Activated naive CD4-positive, alpha-beta T cell treated with anti-CD3 and anti-CD28 coated beads for 36 hours (primary cell): ENCODE measurements at regions not wholly inside any gene's neighbourhood (a gene's known extent, or its start where the extent isn't known, plus 50 kb on each side); places are given as distances from the start of the nearest gene placed in this dataset.

Experiments used
- CTCF ChIA-PET: fragments of 350-600 bp; sonication (Branson Sonifier 250); formaldehyde crosslinking; loops from one replicate; lab custom pipeline; 2021; ENCODE audit warnings: antibody characterized with exemption; lab: Charles Lee
- DNase-seq: peaks from one replicate; pipeline ENCODE4 v3.0.0-alpha.2; 2020
- H3K27ac Mint-ChIP-seq: one replicate; pipeline ENCODE4 v1.8.0; 2021; ENCODE audit warnings: mild to moderate bottlenecking, mixed read lengths
- H3K27me3 Mint-ChIP-seq: one replicate; pipeline ENCODE4 v1.8.0; 2021; ENCODE audit warnings: low read depth, mixed read lengths
- H3K36me3 Mint-ChIP-seq: one replicate; pipeline ENCODE4 v1.8.0; 2021; ENCODE audit warnings: low read depth, mixed read lengths
- H3K4me1 Mint-ChIP-seq: one replicate; pipeline ENCODE4 v1.8.0; 2021; ENCODE audit warnings: low read depth, mixed read lengths
- H3K4me3 Mint-ChIP-seq: one replicate; pipeline ENCODE4 v1.8.0; 2021; ENCODE audit warnings: mild to moderate bottlenecking, moderate library complexity, mixed read lengths
- H3K9me3 Mint-ChIP-seq: one replicate; pipeline ENCODE4 v1.8.0; 2021; ENCODE audit warnings: mixed read lengths
- intact Hi-C: fragments of 100-400 bp; cut with micrococcal nuclease; formaldehyde crosslinking; loops from one replicate; pipeline ENCODE4 v1.15.1; 2023

DNA sequence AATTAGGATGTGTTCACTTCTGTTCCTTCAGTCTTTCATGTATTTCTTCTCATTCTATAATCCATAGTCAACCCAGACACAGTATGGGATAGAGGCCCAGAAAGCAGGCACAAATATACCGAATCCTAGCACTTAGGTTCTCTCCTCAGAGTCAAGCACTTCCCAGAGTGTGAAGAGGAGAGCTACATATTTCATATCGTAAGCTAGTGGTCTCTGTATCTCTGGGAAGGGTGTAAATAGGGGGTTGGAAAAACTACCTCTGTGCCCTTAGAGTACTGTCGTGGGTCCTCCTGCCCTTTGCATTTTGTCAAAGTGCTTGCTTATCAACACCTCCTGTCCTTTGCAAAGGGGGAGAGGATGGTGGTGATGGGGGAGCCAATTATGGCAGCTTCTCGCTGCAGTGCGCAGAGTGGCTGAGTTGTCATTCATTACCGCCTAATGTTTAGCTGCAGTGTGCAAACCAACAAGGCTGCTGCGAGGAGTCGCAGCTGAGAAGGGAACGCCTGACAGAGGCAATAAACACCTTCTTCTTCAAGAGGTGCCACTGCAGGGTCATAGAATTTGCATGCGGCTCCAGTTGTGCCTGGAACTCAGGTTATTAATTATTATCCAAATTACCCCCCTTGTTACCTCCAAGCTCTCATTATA is 182.7 kb downstream of the NUF2 start:
- H3K27me3 Mint-ChIP-seq, result peaks cover 5% of the 10 kb centered on the region
- CTCF ChIA-PET, result no interaction called here
- H3K9me3 Mint-ChIP-seq, result peaks cover 1% of the 10 kb centered on the region
- H3K36me3 Mint-ChIP-seq, result no peaks in the 10 kb centered on the region
- intact Hi-C loops, result loop anchor here (5.0 kb wide), 1 partner anchor 47 kb away; no protein-coding TSS in a partner anchor
- no peak for DNase-seq
- H3K27ac Mint-ChIP-seq, result no peak overlapping the region
- H3K4me3 Mint-ChIP-seq, result no peak overlapping the region
- no peaks in the 10 kb centered on the region for H3K4me1 Mint-ChIP-seq

DNA sequence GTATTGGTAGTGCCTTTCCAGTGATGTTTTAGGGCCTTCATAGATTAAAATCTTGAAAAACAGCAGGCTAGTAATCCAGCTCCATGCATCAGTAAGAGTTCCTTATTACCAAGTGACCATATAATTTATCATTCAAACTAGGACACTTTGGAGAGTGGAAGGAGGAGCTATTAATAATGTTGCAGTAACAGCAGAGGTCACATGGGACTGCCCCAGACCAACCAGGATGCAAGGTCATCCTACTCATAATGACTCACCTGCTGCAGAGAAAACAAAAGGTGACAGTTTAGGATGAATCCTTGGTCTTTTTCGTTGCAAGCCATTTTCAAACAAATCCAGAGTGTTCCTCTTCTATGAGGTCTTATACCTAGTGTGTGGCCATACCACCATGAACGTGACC is 187.4 kb downstream of the NUF2 start:
- CTCF ChIA-PET, result no interaction called here
- no peaks in the 10 kb centered on the region for H3K4me1 Mint-ChIP-seq
- peaks cover 5% of the 10 kb centered on the region for H3K27me3 Mint-ChIP-seq
- H3K36me3 Mint-ChIP-seq, result no peaks in the 10 kb centered on the region
- H3K27ac Mint-ChIP-seq, result no peak overlapping the region
- H3K9me3 Mint-ChIP-seq, result no peaks in the 10 kb centered on the region
- intact Hi-C loops, result no loop called here
- no peak overlapping the region for H3K4me3 Mint-ChIP-seq
- DNase-seq, result no peak

DNA sequence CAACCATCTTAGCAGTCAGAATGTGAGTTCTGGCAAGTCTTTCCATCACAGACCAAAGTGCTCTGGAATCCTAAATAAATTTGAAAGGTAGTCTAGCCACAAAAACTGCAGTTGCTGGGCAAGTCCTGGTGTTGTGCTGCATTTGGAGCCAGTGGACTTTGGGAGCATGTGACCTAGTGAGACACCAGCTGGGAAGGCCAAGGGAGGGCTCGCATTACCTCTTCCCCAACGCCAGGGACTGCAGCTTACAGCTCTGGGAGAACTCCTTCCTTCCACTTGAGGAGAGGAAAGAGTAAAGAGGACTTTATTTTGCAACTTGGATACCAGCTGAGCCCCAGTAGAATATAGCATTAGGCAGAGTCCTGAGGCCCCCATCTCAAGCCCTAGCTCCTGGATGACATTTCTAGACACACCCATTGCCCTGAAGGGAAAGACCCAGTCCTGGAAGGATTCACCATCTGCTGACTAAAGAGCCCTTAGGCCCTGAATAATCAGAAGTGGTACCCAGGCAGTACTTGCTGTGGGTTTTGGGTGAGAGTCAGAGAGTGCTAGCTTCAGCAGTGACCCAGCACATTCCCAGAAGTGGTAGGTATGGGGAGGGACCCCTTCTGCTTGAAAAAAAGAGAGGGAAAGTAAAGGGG is 190.7 kb downstream of the NUF2 start:
- no peaks in the 10 kb centered on the region for H3K27me3 Mint-ChIP-seq
- H3K27ac Mint-ChIP-seq, result no peak overlapping the region
- no peaks in the 10 kb centered on the region for H3K36me3 Mint-ChIP-seq
- no peaks in the 10 kb centered on the region for H3K4me1 Mint-ChIP-seq
- DNase-seq, result no peak
- peaks cover 6% of the 10 kb centered on the region for H3K9me3 Mint-ChIP-seq
- no peak overlapping the region for H3K4me3 Mint-ChIP-seq
- intact Hi-C loops, result no loop called here
- CTCF ChIA-PET, result no interaction called here

DNA sequence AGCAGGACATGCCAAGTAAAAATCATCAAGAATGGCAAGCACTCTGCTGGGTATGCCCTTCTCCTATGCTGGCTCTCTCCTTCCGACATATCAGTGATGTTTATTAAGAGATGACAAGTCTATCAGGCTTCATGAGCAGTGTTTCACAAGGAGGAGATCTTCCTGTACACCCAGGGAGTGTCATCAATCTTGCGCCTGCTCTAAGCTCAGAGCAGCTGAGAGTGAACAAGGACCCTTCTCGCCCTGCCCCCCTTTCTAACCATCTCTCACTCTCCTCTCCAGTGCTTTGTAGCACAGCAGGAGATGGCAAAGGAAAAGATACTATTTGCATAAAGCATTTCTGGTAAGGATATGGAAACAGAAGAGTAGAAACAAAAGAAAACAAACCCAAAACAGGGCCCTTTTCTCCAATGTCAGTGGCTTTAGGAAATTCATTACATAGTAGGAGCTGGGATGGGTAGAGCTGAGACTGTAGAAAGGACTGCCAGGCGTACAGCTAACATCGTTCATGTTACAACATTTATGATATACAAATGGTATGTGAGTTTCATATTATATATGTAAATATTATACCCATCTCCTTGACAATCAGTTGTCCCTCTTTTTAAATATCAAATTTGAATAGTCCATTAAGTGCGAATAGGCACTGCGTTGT is 201.7 kb downstream of the NUF2 start:
- no peaks in the 10 kb centered on the region for H3K36me3 Mint-ChIP-seq
- no peak for DNase-seq
- H3K4me3 Mint-ChIP-seq, result no peak overlapping the region
- CTCF ChIA-PET, result no interaction called here
- intact Hi-C loops, result loop anchor here (10.0 kb wide), 1 partner anchor 159 kb away; no protein-coding TSS in a partner anchor
- H3K27me3 Mint-ChIP-seq, result no peaks in the 10 kb centered on the region
- H3K27ac Mint-ChIP-seq, result no peak overlapping the region
- H3K9me3 Mint-ChIP-seq, result peaks cover 2% of the 10 kb centered on the region
- no peaks in the 10 kb centered on the region for H3K4me1 Mint-ChIP-seq

DNA sequence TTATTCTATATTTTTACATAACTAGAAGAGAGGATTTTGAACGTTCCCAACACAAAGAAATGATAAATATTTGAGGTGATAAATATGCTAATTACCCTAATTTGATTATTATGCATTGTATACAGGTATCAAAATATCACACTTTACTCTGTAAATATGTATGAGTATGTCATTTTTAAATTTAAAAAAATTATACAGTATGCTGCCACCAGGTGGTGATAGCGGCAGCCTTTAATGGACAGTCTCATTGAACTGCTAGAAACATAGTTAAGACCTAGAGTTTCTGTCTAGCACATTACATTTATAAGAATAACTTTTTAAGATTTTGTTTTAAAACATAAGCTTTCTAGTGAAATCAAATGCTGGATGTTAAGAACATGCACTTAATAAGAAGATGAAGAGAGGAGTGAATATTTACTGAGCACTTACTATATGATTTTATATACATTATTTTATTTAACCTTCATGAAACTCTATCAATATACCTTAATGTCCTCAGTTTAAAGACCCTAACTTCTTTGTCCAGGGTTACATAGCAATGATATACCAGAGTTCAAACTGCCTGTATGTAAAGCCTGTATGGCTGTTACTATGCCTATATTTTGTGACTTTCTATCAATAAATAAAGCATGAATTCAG is 207.1 kb downstream of the NUF2 start:
- Mint-ChIP-seq H3K36me3 (no peaks in the 10 kb centered on the region), H3K27ac (no peak overlapping the region), H3K9me3 (peaks cover 2% of the 10 kb centered on the region), H3K4me3 (no peak overlapping the region), H3K4me1 (no peaks in the 10 kb centered on the region), H3K27me3 (peaks cover 2% of the 10 kb centered on the region)
- DNase-seq, result peak; percentile 34
- CTCF ChIA-PET, result interaction anchor here (1.5 kb wide), 1 partner anchor 15 kb away, joined by 6 read pairs; no protein-coding TSS in a partner anchor
- intact Hi-C loops, result loop anchor here (1.0 to 10.0 kb wide), 3 partner anchors 118 to 1258 kb away; no protein-coding TSS in a partner anchor

DNA sequence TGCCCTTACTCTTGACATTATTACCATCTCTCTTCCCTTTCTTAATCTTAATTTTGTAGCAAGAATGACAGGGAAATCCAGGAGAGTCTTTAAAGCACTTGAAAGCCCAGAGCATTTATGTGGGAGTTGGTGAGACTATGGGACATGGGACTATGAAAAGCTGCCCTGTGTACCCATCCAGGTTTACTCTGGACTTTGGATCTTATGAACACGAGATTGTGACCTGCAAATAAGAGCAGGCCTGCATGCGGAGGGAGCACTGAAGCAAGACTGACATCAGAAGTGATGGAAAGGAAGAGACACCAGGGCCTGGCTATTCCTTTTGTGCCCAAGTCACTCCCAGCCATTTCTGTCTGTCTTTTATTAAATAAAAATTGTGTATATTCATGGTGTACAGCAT is 209.6 kb downstream of the NUF2 start:
- H3K36me3 Mint-ChIP-seq, result no peaks in the 10 kb centered on the region
- no peak for DNase-seq
- no peaks in the 10 kb centered on the region for H3K4me1 Mint-ChIP-seq
- H3K27ac Mint-ChIP-seq, result no peak overlapping the region
- H3K27me3 Mint-ChIP-seq, result peaks cover 2% of the 10 kb centered on the region
- no peak overlapping the region for H3K4me3 Mint-ChIP-seq
- CTCF ChIA-PET, result no interaction called here
- intact Hi-C loops, result no loop called here
- H3K9me3 Mint-ChIP-seq, result no peaks in the 10 kb centered on the region

DNA sequence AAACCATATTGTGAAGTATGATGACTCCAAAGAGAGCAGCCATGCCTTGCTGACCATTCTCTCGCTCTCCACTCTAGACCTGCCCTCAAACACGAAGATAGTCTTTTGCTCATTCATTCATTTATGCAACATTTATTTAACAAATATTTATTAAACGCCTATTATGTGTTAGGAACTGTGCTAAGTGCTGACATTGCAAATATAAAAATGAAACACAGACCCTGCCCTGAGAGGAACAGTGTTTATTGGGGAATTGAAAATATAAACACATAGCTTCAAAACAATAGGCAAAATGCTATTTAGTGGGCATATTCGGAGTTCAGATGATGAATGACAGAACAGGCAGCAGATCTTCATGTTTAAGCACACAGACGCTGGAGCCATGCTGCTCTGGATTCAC is 213.6 kb downstream of the NUF2 start:
- intact Hi-C loops, result no loop called here
- DNase-seq, result no peak
- H3K4me3 Mint-ChIP-seq, result no peak overlapping the region
- no peaks in the 10 kb centered on the region for H3K4me1 Mint-ChIP-seq
- peaks cover 2% of the 10 kb centered on the region for H3K27me3 Mint-ChIP-seq
- H3K27ac Mint-ChIP-seq, result no peak overlapping the region
- no peaks in the 10 kb centered on the region for H3K36me3 Mint-ChIP-seq
- no peaks in the 10 kb centered on the region for H3K9me3 Mint-ChIP-seq
- CTCF ChIA-PET, result interaction anchor here (1.3 kb wide), 1 partner anchor 77 kb away, joined by 3 read pairs; no protein-coding TSS in a partner anchor

DNA sequence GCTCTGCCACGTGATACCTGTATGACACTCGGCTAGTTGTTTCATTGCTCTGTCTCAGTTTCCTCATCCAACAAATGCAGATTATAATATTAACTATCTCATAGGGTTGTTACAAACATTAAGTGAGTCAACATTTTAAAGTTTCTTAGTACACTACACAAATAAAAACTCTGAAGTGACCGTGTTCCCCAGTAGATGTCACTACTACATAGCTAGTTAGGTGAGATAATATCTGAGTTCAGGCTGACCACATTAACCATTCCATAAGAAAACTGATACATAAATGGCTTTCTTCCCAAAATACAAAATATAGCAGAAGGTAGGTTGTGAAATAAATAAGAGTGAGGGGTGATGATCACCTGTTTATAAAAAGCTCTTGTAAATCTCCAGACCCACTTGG is 214.1 kb downstream of the NUF2 start:
- intact Hi-C loops, result no loop called here
- Mint-ChIP-seq H3K27me3 (peaks cover 2% of the 10 kb centered on the region), H3K4me1 (no peaks in the 10 kb centered on the region), H3K9me3 (no peaks in the 10 kb centered on the region), H3K36me3 (no peaks in the 10 kb centered on the region), H3K4me3 (no peak overlapping the region), H3K27ac (no peak overlapping the region)
- no peak for DNase-seq
- CTCF ChIA-PET, result interaction anchor here (1.3 kb wide), 1 partner anchor 77 kb away, joined by 3 read pairs; no protein-coding TSS in a partner anchor

DNA sequence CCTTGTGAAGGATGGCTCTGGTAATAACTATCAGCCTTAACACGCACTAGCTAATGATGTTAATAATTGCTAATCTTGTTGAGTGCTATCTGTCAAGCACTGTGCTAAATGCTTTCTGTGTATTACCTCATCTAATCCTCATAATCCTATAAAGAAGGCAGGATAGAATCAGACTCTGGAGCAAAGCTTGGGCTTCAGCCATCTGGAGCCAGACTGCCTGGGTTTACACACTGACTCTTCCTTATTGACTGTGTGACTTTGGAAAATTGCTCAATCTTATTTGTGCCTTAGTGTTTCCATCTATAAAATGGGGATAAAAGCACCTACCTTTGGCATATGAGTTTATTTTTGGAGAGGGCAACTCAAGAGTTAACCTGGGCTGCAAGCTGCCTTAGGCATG is 216.1 kb downstream of the NUF2 start:
- no peak overlapping the region for H3K27ac Mint-ChIP-seq
- CTCF ChIA-PET, result interaction anchor here (1.2 kb wide), 1 partner anchor 125 kb away, joined by 3 read pairs; no protein-coding TSS in a partner anchor
- intact Hi-C loops, result no loop called here
- no peak overlapping the region for H3K4me3 Mint-ChIP-seq
- H3K36me3 Mint-ChIP-seq, result no peaks in the 10 kb centered on the region
- H3K27me3 Mint-ChIP-seq, result peaks cover 2% of the 10 kb centered on the region
- H3K9me3 Mint-ChIP-seq, result peaks cover 2% of the 10 kb centered on the region
- no peak for DNase-seq
- no peaks in the 10 kb centered on the region for H3K4me1 Mint-ChIP-seq

DNA sequence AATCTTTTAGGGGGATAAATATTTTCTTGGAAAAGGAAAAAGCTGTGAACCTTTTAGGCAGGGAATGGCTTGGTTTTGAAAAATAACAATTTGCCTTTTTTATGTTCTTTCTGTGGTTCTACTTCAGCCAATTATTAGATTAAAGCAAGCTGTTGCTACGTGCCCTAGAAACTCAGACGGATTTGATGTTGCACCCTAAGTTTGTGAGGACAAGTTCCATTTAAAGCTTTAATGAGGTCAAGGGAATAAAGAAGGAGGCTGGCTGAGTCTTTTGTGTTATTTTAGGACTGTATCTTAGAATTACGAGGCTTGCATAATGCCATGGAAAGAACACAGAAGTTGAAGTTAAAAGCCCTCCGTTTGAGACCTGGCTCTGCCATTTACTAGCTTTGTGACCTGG is 216.9 kb downstream of the NUF2 start:
- Mint-ChIP-seq H3K27ac (no peak overlapping the region), H3K4me1 (no peaks in the 10 kb centered on the region), H3K27me3 (no peaks in the 10 kb centered on the region), H3K9me3 (peaks cover 3% of the 10 kb centered on the region), H3K36me3 (no peaks in the 10 kb centered on the region), H3K4me3 (no peak overlapping the region)
- CTCF ChIA-PET, result no interaction called here
- DNase-seq, result no peak
- intact Hi-C loops, result no loop called here

DNA sequence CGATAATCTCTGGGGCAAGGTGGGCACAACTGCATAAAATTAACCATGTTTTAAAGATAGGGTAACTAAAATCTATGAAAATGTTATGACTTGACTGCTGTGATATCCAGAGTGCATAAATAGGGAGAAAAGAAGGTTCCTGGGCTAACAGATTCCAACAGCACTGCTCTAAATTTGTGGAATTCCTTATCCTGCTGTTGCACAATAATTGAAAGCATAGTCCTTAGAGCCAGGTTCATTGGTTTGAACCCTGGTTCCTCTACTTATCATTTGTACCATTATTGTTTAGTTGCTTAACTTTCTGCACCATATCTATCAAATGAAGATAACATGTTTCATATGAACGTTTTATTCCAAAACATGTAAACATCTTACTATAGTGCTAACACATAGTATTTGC is 219.0 kb downstream of the NUF2 start:
- H3K36me3 Mint-ChIP-seq, result no peaks in the 10 kb centered on the region
- CTCF ChIA-PET, result no interaction called here
- no peak overlapping the region for H3K27ac Mint-ChIP-seq
- H3K4me1 Mint-ChIP-seq, result no peaks in the 10 kb centered on the region
- peaks cover 5% of the 10 kb centered on the region for H3K9me3 Mint-ChIP-seq
- intact Hi-C loops, result no loop called here
- no peaks in the 10 kb centered on the region for H3K27me3 Mint-ChIP-seq
- DNase-seq, result no peak
- no peak overlapping the region for H3K4me3 Mint-ChIP-seq

DNA sequence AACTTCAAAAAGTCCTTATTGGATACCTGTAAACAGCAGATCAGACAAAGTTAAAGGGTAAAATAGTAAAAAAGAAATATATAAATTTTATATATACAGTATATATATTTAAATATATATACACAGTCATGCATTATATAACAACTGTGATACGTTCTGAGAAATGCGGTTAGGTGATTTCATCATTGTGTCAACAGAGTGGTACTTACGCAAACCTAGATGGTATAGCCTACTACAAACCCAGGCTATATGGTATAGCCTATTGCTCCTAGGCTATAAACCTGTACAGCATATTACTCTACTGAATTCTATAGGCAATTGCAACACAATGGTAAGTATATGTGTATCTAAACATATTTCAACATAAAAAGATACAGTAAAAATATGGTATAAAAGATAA is 222.7 kb downstream of the NUF2 start:
- CTCF ChIA-PET, result interaction anchor here (1.5 kb wide), 1 partner anchor 15 kb away, joined by 6 read pairs; no protein-coding TSS in a partner anchor
- H3K27me3 Mint-ChIP-seq, result no peaks in the 10 kb centered on the region
- no peaks in the 10 kb centered on the region for H3K4me1 Mint-ChIP-seq
- no peak overlapping the region for H3K4me3 Mint-ChIP-seq
- intact Hi-C loops, result no loop called here
- H3K36me3 Mint-ChIP-seq, result no peaks in the 10 kb centered on the region
- H3K27ac Mint-ChIP-seq, result no peak overlapping the region
- no peak for DNase-seq
- H3K9me3 Mint-ChIP-seq, result peaks cover 8% of the 10 kb centered on the region
